ENCODE measurements at regions not wholly inside any gene's neighbourhood (a gene's known extent, or its start where the extent isn't known, plus 50 kb on each side); places are given as distances from the start of the nearest gene placed in this dataset.
"Not testable (repeated sequence)": the region's sequence is repeated elsewhere in the genome, so short reads cannot be mapped to it uniquely, and the experiment has no call there.

DNA sequence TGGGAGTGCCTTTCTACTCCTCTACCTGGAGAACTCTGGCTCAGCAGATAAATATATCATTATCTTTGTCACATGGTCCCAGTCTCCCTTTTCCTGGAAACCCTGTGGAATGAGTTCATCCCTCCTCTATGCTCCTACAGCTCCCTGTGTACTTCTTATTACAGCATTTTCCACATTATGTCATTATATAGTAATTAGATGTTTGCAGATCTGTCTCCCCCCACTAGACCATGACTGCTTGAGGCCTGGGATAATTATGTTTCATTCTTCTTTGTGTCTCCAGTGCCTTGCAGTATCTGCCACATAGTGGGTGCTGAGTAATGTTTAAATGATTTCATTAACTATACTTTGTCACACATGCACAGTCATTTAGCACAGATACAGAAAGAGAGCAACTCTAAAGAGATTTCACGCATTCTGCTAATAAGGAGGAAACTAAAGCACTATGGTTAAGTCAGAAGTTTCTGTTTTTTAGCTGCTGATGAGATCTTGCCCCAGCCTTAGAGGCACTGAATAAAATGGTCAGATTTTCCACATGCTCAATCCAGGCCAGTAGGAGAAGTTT lies 66.1 kb upstream of the DIAPH3 start:
- TF ChIP-seq, protein P1, sequence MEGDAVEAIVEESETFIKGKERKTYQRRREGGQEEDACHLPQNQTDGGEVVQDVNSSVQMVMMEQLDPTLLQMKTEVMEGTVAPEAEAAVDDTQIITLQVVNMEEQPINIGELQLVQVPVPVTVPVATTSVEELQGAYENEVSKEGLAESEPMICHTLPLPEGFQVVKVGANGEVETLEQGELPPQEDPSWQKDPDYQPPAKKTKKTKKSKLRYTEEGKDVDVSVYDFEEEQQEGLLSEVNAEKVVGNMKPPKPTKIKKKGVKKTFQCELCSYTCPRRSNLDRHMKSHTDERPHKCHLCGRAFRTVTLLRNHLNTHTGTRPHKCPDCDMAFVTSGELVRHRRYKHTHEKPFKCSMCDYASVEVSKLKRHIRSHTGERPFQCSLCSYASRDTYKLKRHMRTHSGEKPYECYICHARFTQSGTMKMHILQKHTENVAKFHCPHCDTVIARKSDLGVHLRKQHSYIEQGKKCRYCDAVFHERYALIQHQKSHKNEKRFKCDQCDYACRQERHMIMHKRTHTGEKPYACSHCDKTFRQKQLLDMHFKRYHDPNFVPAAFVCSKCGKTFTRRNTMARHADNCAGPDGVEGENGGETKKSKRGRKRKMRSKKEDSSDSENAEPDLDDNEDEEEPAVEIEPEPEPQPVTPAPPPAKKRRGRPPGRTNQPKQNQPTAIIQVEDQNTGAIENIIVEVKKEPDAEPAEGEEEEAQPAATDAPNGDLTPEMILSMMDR (IDR thresholded peaks at IDR 0.05), result no peak
- no peak for DNase-seq

DNA sequence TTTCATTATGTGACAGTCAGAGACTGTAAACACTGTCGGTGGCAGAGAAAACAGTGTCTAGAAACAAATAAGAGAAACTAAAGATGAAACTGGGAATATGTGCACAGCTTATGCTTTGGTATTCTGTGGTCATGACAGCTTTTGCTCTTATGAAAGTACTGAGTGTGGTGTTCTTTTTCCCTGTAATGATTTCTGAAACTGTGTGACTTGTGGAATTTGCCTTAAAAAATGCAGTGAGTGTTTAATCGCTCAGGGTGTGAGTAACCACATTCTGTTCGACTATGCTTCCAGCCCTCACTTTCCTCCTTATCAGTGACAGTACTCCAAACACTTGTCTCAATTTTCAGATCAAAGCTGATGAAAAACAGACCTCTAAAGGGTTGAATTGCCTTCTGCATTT lies 66.9 kb upstream of the DIAPH3 start:
- H3K27me3 ChIP-seq, result no peaks in the 10 kb centered on the region
- TF ChIP-seq, protein P1 (IDR thresholded peaks at IDR 0.05), result no peak
- H3K36me3 ChIP-seq, result no peaks in the 10 kb centered on the region
- H3K4me1 ChIP-seq, result no peaks in the 10 kb centered on the region
- H3K27ac ChIP-seq, result no peak overlapping the region
- no peak for DNase-seq
- intact Hi-C loops (cut with DNase I; ENCODE audit: low total_unique reads), result no loop called here
- H3K4me3 ChIP-seq, result no peak overlapping the region
- no peaks in the 10 kb centered on the region for H3K9me3 ChIP-seq

More for the DNA sequence above, 66.1 kb upstream of the DIAPH3 start:
- Histone ChIP-seq H3K4me1 (no peaks in the 10 kb centered on the region), H3K9me3 (no peaks in the 10 kb centered on the region), H3K27ac (no peak overlapping the region), H3K36me3 (no peaks in the 10 kb centered on the region), H3K27me3 (no peaks in the 10 kb centered on the region), H3K4me3 (no peak overlapping the region)
- intact Hi-C loops (cut with DNase I; ENCODE audit: low total_unique reads), result no loop called here

DNA sequence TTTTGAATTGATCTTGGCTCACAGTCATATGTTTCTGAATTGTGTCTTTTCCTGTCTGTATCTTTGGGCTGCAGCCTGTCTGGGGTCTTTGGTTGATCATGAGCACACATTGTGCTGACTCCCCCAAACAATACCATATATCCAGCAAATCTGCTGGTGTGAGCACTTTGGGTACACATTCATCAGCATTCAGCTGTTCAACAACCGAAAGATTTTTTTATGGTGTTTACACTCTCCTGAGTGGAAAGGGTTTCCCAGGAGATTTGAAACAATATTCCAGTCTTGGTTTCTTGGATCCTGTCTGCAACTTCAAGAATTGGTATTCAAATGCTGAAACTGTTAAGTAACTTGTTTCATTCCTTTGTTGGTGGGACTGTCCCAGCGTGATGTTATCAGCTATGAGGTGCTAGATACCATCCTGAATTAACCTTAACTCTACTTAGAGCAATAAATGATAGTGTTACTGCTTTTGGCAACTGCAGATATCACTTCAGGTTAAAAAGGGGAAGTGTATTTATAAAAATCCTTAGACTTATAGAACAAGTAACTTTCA lies 78.4 kb upstream of the DIAPH3 start:
- Histone ChIP-seq H3K4me1 (no peaks in the 10 kb centered on the region), H3K27ac (no peak overlapping the region), H3K9me3 (no peaks in the 10 kb centered on the region), H3K27me3 (no peaks in the 10 kb centered on the region), H3K4me3 (no peak overlapping the region), H3K36me3 (no peaks in the 10 kb centered on the region)
- DNase-seq, result no peak
- intact Hi-C loops (cut with DNase I; ENCODE audit: low total_unique reads), result no loop called here
- TF ChIP-seq, protein P1 (IDR thresholded peaks at IDR 0.05), result no peak

DNA sequence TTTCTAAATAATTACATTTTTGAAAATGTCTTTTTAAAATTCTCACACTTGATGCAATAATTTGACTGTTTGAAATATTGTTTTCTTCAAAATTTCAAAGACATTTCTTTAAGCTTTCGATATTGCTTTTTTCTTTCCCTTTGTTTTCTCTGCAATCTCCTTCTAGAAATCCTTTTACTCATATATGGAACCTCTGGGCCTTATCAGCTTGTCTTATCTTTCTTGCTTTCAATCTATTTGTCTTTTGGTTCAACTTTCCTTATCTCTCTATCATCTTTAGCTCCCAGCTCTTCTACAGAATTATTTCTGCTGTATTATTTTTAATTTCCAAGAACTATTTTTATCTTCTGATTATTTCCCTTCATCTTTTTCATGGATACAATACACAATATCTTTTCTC lies 80.7 kb upstream of the DIAPH3 start:
- no peak for DNase-seq
- Histone ChIP-seq H3K9me3 (no peaks in the 10 kb centered on the region), H3K36me3 (no peaks in the 10 kb centered on the region), H3K4me1 (no peaks in the 10 kb centered on the region), H3K27me3 (no peaks in the 10 kb centered on the region), H3K4me3 (no peak overlapping the region), H3K27ac (no peak overlapping the region)
- intact Hi-C loops (cut with DNase I; ENCODE audit: low total_unique reads), result no loop called here
- TF ChIP-seq, protein P1 (IDR thresholded peaks at IDR 0.05), result no peak

DNA sequence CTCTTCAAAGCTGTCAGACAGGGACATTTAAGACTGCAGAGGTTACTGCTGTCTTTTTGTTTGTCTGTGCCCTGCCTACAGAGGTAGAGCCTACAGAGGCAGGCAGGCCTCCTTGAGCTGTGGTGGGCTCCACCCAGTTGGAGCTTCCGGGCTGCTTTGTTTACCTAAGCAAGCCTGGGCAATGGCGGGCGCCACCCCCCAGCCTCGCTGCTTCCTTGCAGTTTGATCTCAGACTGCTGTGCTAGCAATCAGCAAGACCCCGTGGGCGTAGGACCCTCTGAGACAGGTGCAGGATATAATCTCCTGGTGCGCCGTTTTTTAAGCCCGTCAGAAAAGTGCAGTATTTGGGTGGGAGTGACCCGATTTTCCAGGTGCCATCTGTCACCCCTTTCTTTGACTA lies 87.7 kb upstream of the DIAPH3 start:
- H3K4me3 ChIP-seq; H3K27ac ChIP-seq; DNase-seq; intact Hi-C loops (cut with DNase I; ENCODE audit: low total_unique reads); H3K36me3 ChIP-seq; H3K9me3 ChIP-seq; H3K4me1 ChIP-seq; H3K27me3 ChIP-seq: not testable (repeated sequence)

DNA sequence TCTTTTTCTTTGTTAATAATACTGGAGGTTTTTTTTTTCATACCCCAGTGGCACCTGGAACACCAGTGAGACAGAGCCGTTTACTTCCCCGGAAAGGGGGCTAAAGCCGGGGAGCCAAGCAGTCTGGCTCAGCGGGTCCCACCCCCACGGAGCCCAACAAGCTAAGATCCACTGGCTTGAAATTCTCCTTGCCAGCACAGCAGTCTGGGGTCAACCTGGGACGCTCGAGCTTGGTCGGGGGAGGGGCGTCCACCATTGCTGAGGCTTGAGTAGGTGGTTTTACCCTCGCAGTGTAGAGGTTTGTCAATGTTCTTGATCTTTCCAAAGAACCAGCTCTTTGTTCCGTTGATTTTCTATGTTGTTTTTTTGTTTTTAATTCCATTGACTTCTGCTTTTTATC lies 94.6 kb upstream of the DIAPH3 start:
- TF ChIP-seq, protein P1 (IDR thresholded peaks at IDR 0.05), result no peak
- Histone ChIP-seq H3K27me3 (peaks cover 0 to 2% of the 10 kb centered on the region in 2 donors), H3K36me3 (no peaks in the 10 kb centered on the region), H3K9me3 (no peaks in the 10 kb centered on the region), H3K27ac (no peak overlapping the region), H3K4me3 (no peak overlapping the region), H3K4me1 (no peaks in the 10 kb centered on the region)
- no peak for DNase-seq
- intact Hi-C loops (cut with DNase I; ENCODE audit: low total_unique reads), result no loop called here

Data from tibial artery (tissue), 4 donors.